ENCODE measurements at regions not wholly inside any gene's neighbourhood (a gene's known extent, or its start where the extent isn't known, plus 50 kb on each side); places are given as distances from the start of the nearest gene placed in this dataset.

DNA sequence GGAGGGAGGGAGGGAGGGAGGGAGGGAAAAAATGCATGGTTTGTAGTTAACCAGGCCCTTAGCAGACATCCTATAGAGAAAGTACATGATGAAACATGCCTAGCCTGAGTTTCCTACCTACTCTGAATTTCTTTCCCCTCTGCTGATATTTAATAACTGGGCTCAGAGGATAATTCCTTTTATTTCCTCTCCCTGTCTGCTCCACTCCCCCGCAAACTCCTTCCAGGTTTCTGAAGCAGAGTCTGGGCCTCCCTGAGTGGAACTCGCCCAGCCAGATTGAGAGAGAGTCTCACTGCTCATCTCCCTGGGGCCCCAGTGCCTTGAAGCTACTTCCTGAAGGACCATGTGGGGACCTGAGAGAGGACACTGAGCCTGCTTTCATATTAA, 111.9 kb upstream of the SLC44A3 start:
- Histone ChIP-seq H3K4me3 (no peak overlapping the region), H3K27ac (peak overlapping the region in 3 of 4 donors; percentile 15 to 43 (median 18)), H3K27me3 (no peaks in the 10 kb centered on the region), H3K36me3 (no peaks in the 10 kb centered on the region), H3K4me1 (no peaks in the 10 kb centered on the region), H3K9me3 (no peaks in the 10 kb centered on the region)
- in situ Hi-C loops (cut with MboI; ENCODE audit: low sequenced_read_pairs in 4 of 4) (no loop called here), intact Hi-C loops (cut with DNase I; ENCODE audit: low total_unique reads) (no loop called here)
- no peak for ATAC-seq
- no peak for TF ChIP-seq POLR2A (IDR thresholded peaks at IDR 0.05)
- TF ChIP-seq, protein P1, sequence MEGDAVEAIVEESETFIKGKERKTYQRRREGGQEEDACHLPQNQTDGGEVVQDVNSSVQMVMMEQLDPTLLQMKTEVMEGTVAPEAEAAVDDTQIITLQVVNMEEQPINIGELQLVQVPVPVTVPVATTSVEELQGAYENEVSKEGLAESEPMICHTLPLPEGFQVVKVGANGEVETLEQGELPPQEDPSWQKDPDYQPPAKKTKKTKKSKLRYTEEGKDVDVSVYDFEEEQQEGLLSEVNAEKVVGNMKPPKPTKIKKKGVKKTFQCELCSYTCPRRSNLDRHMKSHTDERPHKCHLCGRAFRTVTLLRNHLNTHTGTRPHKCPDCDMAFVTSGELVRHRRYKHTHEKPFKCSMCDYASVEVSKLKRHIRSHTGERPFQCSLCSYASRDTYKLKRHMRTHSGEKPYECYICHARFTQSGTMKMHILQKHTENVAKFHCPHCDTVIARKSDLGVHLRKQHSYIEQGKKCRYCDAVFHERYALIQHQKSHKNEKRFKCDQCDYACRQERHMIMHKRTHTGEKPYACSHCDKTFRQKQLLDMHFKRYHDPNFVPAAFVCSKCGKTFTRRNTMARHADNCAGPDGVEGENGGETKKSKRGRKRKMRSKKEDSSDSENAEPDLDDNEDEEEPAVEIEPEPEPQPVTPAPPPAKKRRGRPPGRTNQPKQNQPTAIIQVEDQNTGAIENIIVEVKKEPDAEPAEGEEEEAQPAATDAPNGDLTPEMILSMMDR (IDR thresholded peaks at IDR 0.05 in 4 of 5, conservative IDR thresholded peaks at IDR 0.05 in 1 of 5), result no peak
- DNase-seq, result no peak

DNA sequence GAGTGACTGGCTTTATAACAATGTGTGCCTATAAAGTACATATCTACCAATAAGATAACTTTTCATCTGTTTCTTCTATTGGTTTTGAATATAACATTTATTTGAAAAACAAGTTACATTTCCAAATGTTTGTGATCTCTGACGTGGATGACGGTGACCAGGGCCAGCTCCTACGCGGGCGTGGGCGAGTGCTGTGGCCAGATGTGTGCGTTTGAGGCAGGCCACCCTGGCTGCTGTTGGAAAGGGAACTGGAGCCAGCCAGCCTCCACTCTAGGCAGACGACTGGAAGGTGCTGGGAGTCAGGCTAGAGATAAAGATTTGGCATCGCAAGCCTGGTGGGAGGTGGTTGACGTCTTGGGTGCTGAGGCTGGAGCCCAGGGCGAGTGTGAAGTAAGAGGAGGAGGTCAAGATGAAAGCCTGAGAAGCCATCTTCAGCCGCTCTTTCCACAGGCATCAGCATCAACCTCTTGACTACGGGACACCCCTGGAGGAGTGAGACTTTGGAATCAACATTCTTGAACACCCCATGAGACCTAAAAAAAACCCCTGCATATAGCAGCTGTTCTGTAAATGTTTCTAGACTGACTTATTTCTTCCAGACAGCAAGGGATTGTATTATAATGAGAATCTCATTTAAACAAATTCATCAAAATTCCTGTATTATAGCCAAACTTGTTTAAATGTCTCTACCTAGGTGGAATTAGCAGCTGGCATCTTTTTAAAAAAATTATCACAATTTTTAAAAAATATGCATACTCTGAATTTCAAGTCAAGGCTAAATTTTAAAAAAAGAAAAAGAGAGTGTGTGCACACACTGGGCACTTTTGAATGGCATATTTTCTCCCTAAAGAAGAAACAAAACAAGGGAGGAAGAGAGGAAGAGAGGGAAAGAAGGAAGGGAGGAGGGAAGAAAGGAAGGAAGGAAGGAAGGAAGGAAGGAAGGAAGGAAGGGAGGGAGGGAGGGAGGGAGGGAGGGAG, 112.5 kb upstream of the SLC44A3 start:
- Histone ChIP-seq H3K4me3 (no peak overlapping the region), H3K27me3 (no peaks in the 10 kb centered on the region), H3K36me3 (no peaks in the 10 kb centered on the region), H3K4me1 (no peaks in the 10 kb centered on the region), H3K9me3 (no peaks in the 10 kb centered on the region), H3K27ac (peak overlapping the region in 1 of 4 donors; percentile 26)
- in situ Hi-C loops (cut with MboI; ENCODE audit: low sequenced_read_pairs in 4 of 4) (no loop called here), intact Hi-C loops (cut with DNase I; ENCODE audit: low total_unique reads) (no loop called here)
- no peak for ATAC-seq
- DNase-seq, result no peak
- no peak for TF ChIP-seq POLR2A (IDR thresholded peaks at IDR 0.05)
- TF ChIP-seq, protein P1 (IDR thresholded peaks at IDR 0.05 in 4 of 5, conservative IDR thresholded peaks at IDR 0.05 in 1 of 5), result no peak

DNA sequence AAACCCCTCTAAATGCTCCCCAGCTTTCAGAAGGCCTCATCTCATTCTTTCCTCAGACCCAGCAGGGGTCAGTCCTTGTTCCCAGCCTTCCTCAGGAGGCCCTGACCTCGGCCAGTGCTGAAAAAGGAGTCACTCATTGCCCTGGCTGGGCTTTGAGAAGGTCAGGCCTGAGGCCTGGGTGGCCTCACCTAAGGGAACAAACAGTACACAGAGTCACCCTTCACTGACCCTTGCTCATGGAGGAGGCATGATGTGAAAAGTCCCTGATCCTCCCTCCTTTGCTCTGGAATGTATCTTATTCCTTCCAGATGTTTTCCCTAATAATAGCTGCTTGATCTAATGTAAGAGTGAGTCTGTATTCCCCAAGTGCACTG, 117.7 kb upstream of the SLC44A3 start:
- in situ Hi-C loops (cut with MboI; ENCODE audit: low sequenced_read_pairs in 4 of 4), result no loop called here
- no peak for TF ChIP-seq POLR2A (IDR thresholded peaks at IDR 0.05)
- TF ChIP-seq, protein P1 (IDR thresholded peaks at IDR 0.05 in 4 of 5, conservative IDR thresholded peaks at IDR 0.05 in 1 of 5), result no peak
- DNase-seq, result peak; percentile 35 to 71
- Histone ChIP-seq H3K36me3 (no peaks in the 10 kb centered on the region), H3K27ac (peak overlapping the region; percentile 24 to 62 (median 58)), H3K4me3 (no peak overlapping the region), H3K27me3 (no peaks in the 10 kb centered on the region), H3K9me3 (no peaks in the 10 kb centered on the region), H3K4me1 (no peaks in the 10 kb centered on the region)
- ATAC-seq, result peak; percentile 83 to 90
- intact Hi-C loops (cut with DNase I; ENCODE audit: low total_unique reads), result no loop called here

DNA sequence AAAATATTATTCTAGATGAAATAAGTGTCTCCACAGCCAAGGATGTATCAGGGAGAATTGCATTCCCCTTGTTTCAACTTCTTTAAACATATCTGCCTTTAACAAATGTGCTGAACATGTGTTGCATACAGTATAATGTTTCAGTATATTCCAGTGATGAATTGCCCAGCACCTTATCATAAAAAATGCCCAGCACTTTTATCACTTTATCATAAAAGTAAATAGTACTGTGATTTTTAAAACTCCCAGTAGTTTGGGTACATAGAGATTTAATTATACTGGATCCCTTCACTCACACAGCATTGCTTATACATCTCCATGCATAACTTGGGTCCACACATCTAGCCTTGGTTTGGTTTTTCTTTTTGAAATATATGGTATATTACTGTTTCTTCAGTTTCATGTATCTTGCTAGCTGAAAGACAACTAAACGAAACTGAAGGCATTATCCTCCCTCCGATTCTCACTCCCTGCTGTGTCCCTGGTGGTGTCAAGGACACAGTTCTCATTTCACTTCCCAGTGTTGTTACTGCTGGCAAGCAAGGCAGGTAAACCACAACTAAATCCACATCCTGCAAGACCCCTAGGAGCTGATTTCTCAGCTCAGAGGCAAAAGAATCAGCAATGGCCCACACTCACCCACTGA, 118.2 kb upstream of the SLC44A3 start:
- intact Hi-C loops (cut with DNase I; ENCODE audit: low total_unique reads) (no loop called here), in situ Hi-C loops (cut with MboI; ENCODE audit: low sequenced_read_pairs in 4 of 4) (no loop called here)
- no peak for DNase-seq
- no peaks in the 10 kb centered on the region for H3K36me3 ChIP-seq
- no peaks in the 10 kb centered on the region for H3K27me3 ChIP-seq
- H3K27ac ChIP-seq, result peak overlapping the region; percentile 24 to 62 (median 58)
- H3K4me3 ChIP-seq, result no peak overlapping the region
- peak in 1 of 2 donors; percentile 9 for ATAC-seq
- no peaks in the 10 kb centered on the region for H3K9me3 ChIP-seq
- H3K4me1 ChIP-seq, result no peaks in the 10 kb centered on the region
- TF ChIP-seq POLR2A (IDR thresholded peaks at IDR 0.05), result no peak
- TF ChIP-seq, protein P1 (IDR thresholded peaks at IDR 0.05 in 4 of 5, conservative IDR thresholded peaks at IDR 0.05 in 1 of 5), result no peak
